ENCODE measurements at regions not wholly inside any gene's neighbourhood (a gene's known extent, or its start where the extent isn't known, plus 50 kb on each side); places are given as distances from the start of the nearest gene placed in this dataset.

- Histone ChIP-seq H3K4me1 (ENCODE audit: low read length) (peaks cover 7% of the 10 kb centered on the region; the same call in 1 of the 2 replicates), H4K20me1 (ENCODE audit: insufficient read depth, low read length) (no peaks in the 10 kb centered on the region), H3K36me3 (replicated peaks; ENCODE audit: low read depth, low read length) (no peaks in the 10 kb centered on the region), H3K27ac (ENCODE audit: low read length) (no peak overlapping the region), H3K9ac (ENCODE audit: low read length) (no peak overlapping the region), H3K79me2 (ENCODE audit: low read length) (no peaks in the 10 kb centered on the region), H3K4me3 (ENCODE audit: low read length) (no peak overlapping the region), H3K4me2 (ENCODE audit: low read length) (no peak overlapping the region), H3K27me3 (ENCODE audit: low read depth, low read length) (peaks cover 6% of the 10 kb centered on the region; the same call in 1 of the 2 replicates), H2AFZ (ENCODE audit: low read depth, low read length) (no peak overlapping the region), H3K9me3 (ENCODE audit: insufficient read depth, low read length) (no peaks in the 10 kb centered on the region)
- TF ChIP-seq EZH2phosphoT487 (IDR thresholded peaks at IDR 0.05; ENCODE audit: low read depth) = no peak
- no peak for TF ChIP-seq CTCF (IDR thresholded peaks at IDR 0.05; ENCODE audit: low read depth, low read length)
Measured at GRCh38 chr15:39501366-39502081, 79.4 kb upstream of the THBS1 start.

GRCh38 chr15:39502082-39502447 is 78.8 kb upstream of the THBS1 start:
- no peaks in the 10 kb centered on the region for H3K79me2 ChIP-seq (ENCODE audit: low read length)
- no peak overlapping the region for H3K27ac ChIP-seq (ENCODE audit: low read length)
- H3K27me3 ChIP-seq (ENCODE audit: low read depth, low read length) = peaks cover under 1% of the 10 kb centered on the region; the same call in 1 of the 2 replicates
- no peak overlapping the region for H3K4me3 ChIP-seq (ENCODE audit: low read length)
- TF ChIP-seq CTCF (IDR thresholded peaks at IDR 0.05; ENCODE audit: low read depth, low read length) = no peak
- TF ChIP-seq EZH2phosphoT487 (IDR thresholded peaks at IDR 0.05; ENCODE audit: low read depth) = no peak
- no peaks in the 10 kb centered on the region for H3K36me3 ChIP-seq (replicated peaks; ENCODE audit: low read depth, low read length)
- no peak overlapping the region for H2AFZ ChIP-seq (ENCODE audit: low read depth, low read length)
- H4K20me1 ChIP-seq (ENCODE audit: insufficient read depth, low read length) = no peaks in the 10 kb centered on the region
- no peak overlapping the region for H3K4me2 ChIP-seq (ENCODE audit: low read length)
- H3K9ac ChIP-seq (ENCODE audit: low read length) = no peak overlapping the region
- H3K9me3 ChIP-seq (ENCODE audit: insufficient read depth, low read length) = no peaks in the 10 kb centered on the region
- peaks cover 7% of the 10 kb centered on the region; the same call in 1 of the 2 replicates for H3K4me1 ChIP-seq (ENCODE audit: low read length)

- TF ChIP-seq CTCF (IDR thresholded peaks at IDR 0.05; ENCODE audit: low read depth, low read length) (no peak), EZH2phosphoT487 (IDR thresholded peaks at IDR 0.05; ENCODE audit: low read depth) (no peak)
- Histone ChIP-seq H3K4me3 (ENCODE audit: low read length) (no peak overlapping the region), H3K9ac (ENCODE audit: low read length) (no peak overlapping the region), H3K27ac (ENCODE audit: low read length) (no peak overlapping the region), H3K79me2 (ENCODE audit: low read length) (no peaks in the 10 kb centered on the region), H3K4me2 (ENCODE audit: low read length) (no peak overlapping the region), H3K9me3 (ENCODE audit: insufficient read depth, low read length) (no peaks in the 10 kb centered on the region), H3K27me3 (ENCODE audit: low read depth, low read length) (no peaks in the 10 kb centered on the region), H3K4me1 (ENCODE audit: low read length) (peaks cover 7% of the 10 kb centered on the region; the same call in 1 of the 2 replicates), H2AFZ (ENCODE audit: low read depth, low read length) (no peak overlapping the region; the same call in 1 of the 2 replicates), H3K36me3 (replicated peaks; ENCODE audit: low read depth, low read length) (no peaks in the 10 kb centered on the region), H4K20me1 (ENCODE audit: insufficient read depth, low read length) (no peaks in the 10 kb centered on the region)
Measured at GRCh38 chr15:39502611-39503195, 78.2 kb upstream of the THBS1 start.

GRCh38 chr15:39503526-39503925 is 77.4 kb upstream of the THBS1 start:
- peaks cover 7% of the 10 kb centered on the region; the same call in 1 of the 2 replicates for H3K4me1 ChIP-seq (ENCODE audit: low read length)
- no peaks in the 10 kb centered on the region for H3K79me2 ChIP-seq (ENCODE audit: low read length)
- H3K9me3 ChIP-seq (ENCODE audit: insufficient read depth, low read length) = no peaks in the 10 kb centered on the region
- H3K36me3 ChIP-seq (replicated peaks; ENCODE audit: low read depth, low read length) = no peaks in the 10 kb centered on the region
- TF ChIP-seq EZH2phosphoT487 (IDR thresholded peaks at IDR 0.05; ENCODE audit: low read depth) = no peak
- no peak for TF ChIP-seq CTCF (IDR thresholded peaks at IDR 0.05; ENCODE audit: low read depth, low read length)
- H3K27me3 ChIP-seq (ENCODE audit: low read depth, low read length) = no peaks in the 10 kb centered on the region
- no peak overlapping the region for H2AFZ ChIP-seq (ENCODE audit: low read depth, low read length)
- no peak overlapping the region for H3K27ac ChIP-seq (ENCODE audit: low read length)
- no peak overlapping the region for H3K9ac ChIP-seq (ENCODE audit: low read length)
- H3K4me3 ChIP-seq (ENCODE audit: low read length) = no peak overlapping the region
- H3K4me2 ChIP-seq (ENCODE audit: low read length) = no peak overlapping the region
- H4K20me1 ChIP-seq (ENCODE audit: insufficient read depth, low read length) = no peaks in the 10 kb centered on the region

Data from OCI-LY3 (cell line).